ENCODE measurements at regions not wholly inside any gene's neighbourhood (a gene's known extent, or its start where the extent isn't known, plus 50 kb on each side); places are given as distances from the start of the nearest gene placed in this dataset.
"Not testable (repeated sequence)": the region's sequence is repeated elsewhere in the genome, so short reads cannot be mapped to it uniquely, and the experiment has no call there.

GRCh38 chr18:39241534-39241933, 1675.9 kb upstream of the CELF4 start:
- no peak for DNase-seq
- no peak for ATAC-seq (ENCODE audit: poor library complexity)
- intact Hi-C loops (cut with DNase I): no loop called here

- no peak for ATAC-seq (ENCODE audit: poor library complexity)
- intact Hi-C loops (cut with DNase I): no loop called here
- no peak for DNase-seq
These were observed 1673.5 kb upstream of the CELF4 start for GRCh38 chr18:39238981-39239660.

- DNase-seq: no peak
- intact Hi-C loops (cut with DNase I): no loop called here
- no peak for ATAC-seq (ENCODE audit: poor library complexity)
These were observed 1669.6 kb upstream of the CELF4 start for GRCh38 chr18:39235118-39235719.

GRCh38 chr18:39232937-39233336, 1667.3 kb upstream of the CELF4 start:
- ATAC-seq (ENCODE audit: poor library complexity): no peak

GRCh38 chr18:39232490-39232889, 1666.9 kb upstream of the CELF4 start:
- DNase-seq: no peak
- intact Hi-C loops (cut with DNase I): no loop called here
- ATAC-seq (ENCODE audit: poor library complexity): no peak

More at GRCh38 chr18:39232937-39233336, 1667.3 kb upstream of the CELF4 start:
- intact Hi-C loops (cut with DNase I): no loop called here
- no peak for DNase-seq

- intact Hi-C loops (cut with DNase I): no loop called here
- DNase-seq (no peak), ATAC-seq (ENCODE audit: poor library complexity) (no peak)
These were observed 1664.6 kb upstream of the CELF4 start for GRCh38 chr18:39230086-39230803.

- intact Hi-C loops (cut with DNase I); ATAC-seq (ENCODE audit: poor library complexity); DNase-seq: not testable (repeated sequence)
These were observed 1662.2 kb upstream of the CELF4 start for GRCh38 chr18:39227769-39228168.

GRCh38 chr18:39225373-39225772, 1659.8 kb upstream of the CELF4 start:
- ATAC-seq (ENCODE audit: poor library complexity): no peak
- intact Hi-C loops (cut with DNase I): no loop called here
- DNase-seq: no peak

GRCh38 chr18:39223283-39223682, 1657.7 kb upstream of the CELF4 start:
- ATAC-seq (ENCODE audit: poor library complexity) (no peak), DNase-seq (no peak)
- intact Hi-C loops (cut with DNase I): no loop called here

- no peak for ATAC-seq (ENCODE audit: poor library complexity)
- intact Hi-C loops (cut with DNase I): no loop called here
These were observed 1650.3 kb upstream of the CELF4 start for GRCh38 chr18:39215920-39216319.

GRCh38 chr18:39211461-39211860, 1645.9 kb upstream of the CELF4 start:
- no peak for DNase-seq
- intact Hi-C loops (cut with DNase I): no loop called here

More at GRCh38 chr18:39215920-39216319, 1650.3 kb upstream of the CELF4 start:
- DNase-seq: no peak

GRCh38 chr18:39209173-39209572, 1643.6 kb upstream of the CELF4 start:
- ATAC-seq (ENCODE audit: poor library complexity) (no peak), DNase-seq (no peak)
- intact Hi-C loops (cut with DNase I): no loop called here

More at GRCh38 chr18:39211461-39211860, 1645.9 kb upstream of the CELF4 start:
- no peak for ATAC-seq (ENCODE audit: poor library complexity)

GRCh38 chr18:39208729-39209128, 1643.1 kb upstream of the CELF4 start:
- ATAC-seq (ENCODE audit: poor library complexity) (no peak), DNase-seq (no peak)
- intact Hi-C loops (cut with DNase I): no loop called here

GRCh38 chr18:39208190-39208589, 1642.6 kb upstream of the CELF4 start:
- no peak for ATAC-seq (ENCODE audit: poor library complexity)
- DNase-seq: no peak
- intact Hi-C loops (cut with DNase I): no loop called here

- intact Hi-C loops (cut with DNase I); ATAC-seq (ENCODE audit: poor library complexity): not testable (repeated sequence)
These were observed 1641.0 kb upstream of the CELF4 start for GRCh38 chr18:39206398-39207103.

GRCh38 chr18:39205565-39206195, 1640.1 kb upstream of the CELF4 start:
- intact Hi-C loops (cut with DNase I): no loop called here
- ATAC-seq (ENCODE audit: poor library complexity) (no peak), DNase-seq (no peak)

More at GRCh38 chr18:39206398-39207103, 1641.0 kb upstream of the CELF4 start:
- not testable (repeated sequence) for DNase-seq

- intact Hi-C loops (cut with DNase I): no loop called here
- ATAC-seq (ENCODE audit: poor library complexity): no peak
- DNase-seq: no peak
These were observed 1634.6 kb upstream of the CELF4 start for GRCh38 chr18:39200153-39200552.

GRCh38 chr18:39199231-39199855, 1633.7 kb upstream of the CELF4 start:
- no peak for ATAC-seq (ENCODE audit: poor library complexity)
- no peak for DNase-seq
- intact Hi-C loops (cut with DNase I): no loop called here

All from Right ventricle myocardium superior (tissue), 1 donor.